ENCODE measurements at regions not wholly inside any gene's neighbourhood (a gene's known extent, or its start where the extent isn't known, plus 50 kb on each side); places are given as distances from the start of the nearest gene placed in this dataset.

DNA sequence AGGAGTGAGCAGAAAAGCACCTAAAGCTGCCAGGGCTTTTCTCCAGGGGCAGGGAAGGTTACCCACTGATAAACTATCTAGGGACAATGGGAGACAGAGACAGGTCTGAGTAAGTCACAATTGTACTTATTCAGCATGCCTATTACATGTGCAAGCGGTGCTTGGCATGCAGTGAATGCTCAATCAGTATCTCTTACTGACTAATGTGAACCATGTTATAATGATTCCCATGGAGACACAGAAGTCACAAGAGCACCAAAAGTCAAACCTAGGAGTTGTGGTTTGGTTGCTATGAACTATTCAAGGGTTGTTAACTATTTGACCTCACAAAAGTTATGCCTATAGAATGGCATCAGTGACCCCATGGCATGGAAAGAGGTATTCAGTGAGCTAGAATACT is 50.0 kb upstream of the RASGRP1 start:
- intact Hi-C loops (cut with micrococcal nuclease; ENCODE audit: unreplicated experiment): no loop called here
- BruUV-seq (replicated peaks): no TSS peak
- TF ChIP-seq TCF7L2 (IDR thresholded peaks at IDR 0.05; ENCODE audit: low read depth, low read length): no peak
- no peak for TF ChIP-seq POLR2AphosphoS5 (IDR thresholded peaks at IDR 0.05; ENCODE audit: low read depth, low read length)
- TF ChIP-seq, protein P1, sequence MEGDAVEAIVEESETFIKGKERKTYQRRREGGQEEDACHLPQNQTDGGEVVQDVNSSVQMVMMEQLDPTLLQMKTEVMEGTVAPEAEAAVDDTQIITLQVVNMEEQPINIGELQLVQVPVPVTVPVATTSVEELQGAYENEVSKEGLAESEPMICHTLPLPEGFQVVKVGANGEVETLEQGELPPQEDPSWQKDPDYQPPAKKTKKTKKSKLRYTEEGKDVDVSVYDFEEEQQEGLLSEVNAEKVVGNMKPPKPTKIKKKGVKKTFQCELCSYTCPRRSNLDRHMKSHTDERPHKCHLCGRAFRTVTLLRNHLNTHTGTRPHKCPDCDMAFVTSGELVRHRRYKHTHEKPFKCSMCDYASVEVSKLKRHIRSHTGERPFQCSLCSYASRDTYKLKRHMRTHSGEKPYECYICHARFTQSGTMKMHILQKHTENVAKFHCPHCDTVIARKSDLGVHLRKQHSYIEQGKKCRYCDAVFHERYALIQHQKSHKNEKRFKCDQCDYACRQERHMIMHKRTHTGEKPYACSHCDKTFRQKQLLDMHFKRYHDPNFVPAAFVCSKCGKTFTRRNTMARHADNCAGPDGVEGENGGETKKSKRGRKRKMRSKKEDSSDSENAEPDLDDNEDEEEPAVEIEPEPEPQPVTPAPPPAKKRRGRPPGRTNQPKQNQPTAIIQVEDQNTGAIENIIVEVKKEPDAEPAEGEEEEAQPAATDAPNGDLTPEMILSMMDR (IDR thresholded peaks at IDR 0.05): no peak
- no peak for TF ChIP-seq SIN3A (IDR thresholded peaks at IDR 0.05; ENCODE audit: borderline replicate concordance, insufficient read depth, low read depth, low read length)
- TF ChIP-seq, protein P2, sequence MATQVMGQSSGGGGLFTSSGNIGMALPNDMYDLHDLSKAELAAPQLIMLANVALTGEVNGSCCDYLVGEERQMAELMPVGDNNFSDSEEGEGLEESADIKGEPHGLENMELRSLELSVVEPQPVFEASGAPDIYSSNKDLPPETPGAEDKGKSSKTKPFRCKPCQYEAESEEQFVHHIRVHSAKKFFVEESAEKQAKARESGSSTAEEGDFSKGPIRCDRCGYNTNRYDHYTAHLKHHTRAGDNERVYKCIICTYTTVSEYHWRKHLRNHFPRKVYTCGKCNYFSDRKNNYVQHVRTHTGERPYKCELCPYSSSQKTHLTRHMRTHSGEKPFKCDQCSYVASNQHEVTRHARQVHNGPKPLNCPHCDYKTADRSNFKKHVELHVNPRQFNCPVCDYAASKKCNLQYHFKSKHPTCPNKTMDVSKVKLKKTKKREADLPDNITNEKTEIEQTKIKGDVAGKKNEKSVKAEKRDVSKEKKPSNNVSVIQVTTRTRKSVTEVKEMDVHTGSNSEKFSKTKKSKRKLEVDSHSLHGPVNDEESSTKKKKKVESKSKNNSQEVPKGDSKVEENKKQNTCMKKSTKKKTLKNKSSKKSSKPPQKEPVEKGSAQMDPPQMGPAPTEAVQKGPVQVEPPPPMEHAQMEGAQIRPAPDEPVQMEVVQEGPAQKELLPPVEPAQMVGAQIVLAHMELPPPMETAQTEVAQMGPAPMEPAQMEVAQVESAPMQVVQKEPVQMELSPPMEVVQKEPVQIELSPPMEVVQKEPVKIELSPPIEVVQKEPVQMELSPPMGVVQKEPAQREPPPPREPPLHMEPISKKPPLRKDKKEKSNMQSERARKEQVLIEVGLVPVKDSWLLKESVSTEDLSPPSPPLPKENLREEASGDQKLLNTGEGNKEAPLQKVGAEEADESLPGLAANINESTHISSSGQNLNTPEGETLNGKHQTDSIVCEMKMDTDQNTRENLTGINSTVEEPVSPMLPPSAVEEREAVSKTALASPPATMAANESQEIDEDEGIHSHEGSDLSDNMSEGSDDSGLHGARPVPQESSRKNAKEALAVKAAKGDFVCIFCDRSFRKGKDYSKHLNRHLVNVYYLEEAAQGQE (IDR thresholded peaks at IDR 0.05; ENCODE audit: insufficient read depth in 1 of 2, low read depth in 2 of 2, low read length in 1 of 2): no peak
- ATAC-seq: no peak
- Histone ChIP-seq H3K27me3 (ENCODE audit: control insufficient read depth, insufficient read depth, low read length) (peaks cover 7% of the 10 kb centered on the region), H3K27ac (ENCODE audit: low read length) (no peak overlapping the region), H3K36me3 (ENCODE audit: control insufficient read depth, insufficient read depth, low read length) (no peaks in the 10 kb centered on the region), H3K9me3 (ENCODE audit: control insufficient read depth, insufficient read depth, low read depth, low read length) (no peaks in the 10 kb centered on the region), H3K4me3 (ENCODE audit: low read depth in 2 of 2, low read length in 2 of 2) (no peak overlapping the region), H3K4me1 (ENCODE audit: control insufficient read depth, insufficient read depth, low read length) (no peaks in the 10 kb centered on the region)
- no peak for DNase-seq (ENCODE audit: low read depth, low spot score)
- ChIA-PET POLR2A (interaction anchor here (0.6 kb wide), 1 partner anchor 768 kb away, joined by 4 read pairs; no protein-coding TSS in a partner anchor), CTCF (no interaction called here)
- in situ Hi-C loops (cut with HindIII; ENCODE audit: low pct_unique_long_range_greater_than_20kb, low sequenced_read_pairs): no loop called here

DNA sequence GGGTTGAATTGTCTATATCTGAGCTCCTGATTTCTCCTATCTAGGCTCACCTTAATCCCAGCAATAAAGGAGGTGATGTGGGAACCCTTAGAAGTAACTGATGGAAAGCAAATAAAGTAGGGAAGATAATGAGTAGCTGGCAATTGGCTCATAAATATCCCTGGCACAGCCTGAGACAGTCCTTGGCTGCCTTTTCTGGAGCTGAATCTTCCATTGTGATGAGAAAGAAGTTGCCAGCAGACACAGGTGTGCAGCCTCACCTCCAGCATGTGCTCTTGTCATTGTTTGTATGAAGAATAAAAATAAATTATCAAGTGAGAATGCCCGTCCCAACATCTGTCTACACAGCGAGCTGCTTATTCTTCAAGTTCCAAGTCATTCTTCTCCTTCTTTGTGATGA is 53.2 kb upstream of the RASGRP1 start:
- Histone ChIP-seq H3K27ac (ENCODE audit: low read length) (no peak overlapping the region), H3K9me3 (ENCODE audit: control insufficient read depth, insufficient read depth, low read depth, low read length) (no peaks in the 10 kb centered on the region), H3K27me3 (ENCODE audit: control insufficient read depth, insufficient read depth, low read length) (peaks cover 7% of the 10 kb centered on the region), H3K4me1 (ENCODE audit: control insufficient read depth, insufficient read depth, low read length) (no peaks in the 10 kb centered on the region), H3K4me3 (ENCODE audit: low read depth in 2 of 2, low read length in 2 of 2) (no peak overlapping the region), H3K36me3 (ENCODE audit: control insufficient read depth, insufficient read depth, low read length) (no peaks in the 10 kb centered on the region)
- CTCF ChIA-PET: interaction anchor here (0.7 kb wide), 1 partner anchor 57 kb away, joined by 5 read pairs; no protein-coding TSS in a partner anchor
- in situ Hi-C loops (cut with HindIII; ENCODE audit: low pct_unique_long_range_greater_than_20kb, low sequenced_read_pairs): no loop called here
- TF ChIP-seq SIN3A (IDR thresholded peaks at IDR 0.05; ENCODE audit: borderline replicate concordance, insufficient read depth, low read depth, low read length) (no peak), TCF7L2 (IDR thresholded peaks at IDR 0.05; ENCODE audit: low read depth, low read length) (no peak), POLR2AphosphoS5 (IDR thresholded peaks at IDR 0.05; ENCODE audit: low read depth, low read length) (no peak)
- TF ChIP-seq, protein P1 (IDR thresholded peaks at IDR 0.05): no peak
- TF ChIP-seq, protein P2 (IDR thresholded peaks at IDR 0.05; ENCODE audit: insufficient read depth in 1 of 2, low read depth in 2 of 2, low read length in 1 of 2): no peak
- no peak for ATAC-seq
- intact Hi-C loops (cut with micrococcal nuclease; ENCODE audit: unreplicated experiment): no loop called here
- no TSS peak for BruUV-seq (replicated peaks)
- POLR2A ChIA-PET: no interaction called here
- no peak for DNase-seq (ENCODE audit: low read depth, low spot score)

Measured in Panc1 (cell line).